H1 (cell line): ENCODE measurements at regions not wholly inside any gene's neighbourhood (a gene's known extent, or its start where the extent isn't known, plus 50 kb on each side); places are given as distances from the start of the nearest gene placed in this dataset.

ENCODE experiments used
- CTCF ChIA-PET: fragments of 300-600 bp; sonication (Branson Sonifier 250); formaldehyde crosslinking; loops from one replicate; lab custom pipeline; 2021; ENCODE audit not compliant: partially characterized antibody; lab: Charles Lee
- POLR2A ChIA-PET: fragments of 300-600 bp; sonication (Branson Sonifier 250); formaldehyde crosslinking; loops from one replicate; lab custom pipeline; 2021; ENCODE audit warnings: inconsistent platforms; ENCODE audit not compliant: partially characterized antibody; lab: Charles Lee
- DNase-seq, 2 experiments: peaks; one replicate each; pipeline versions ENCODE4 v3.0.0 to v3.0.0-alpha.2; 2010 to 2022; ENCODE audit warnings: low spot score in 2 of 2, low read depth in 1 of 2, mixed read lengths in 1 of 2
- FAIRE-seq: peaks from 2 replicates; lab custom pipeline; 2011; peaks lifted over from hg19 to GRCh38; lab: Jason Lieb, UNC
- H2AFZ ChIP-seq: 2 replicates; pipeline ENCODE4 v1.8.1; 2012; ENCODE audit warnings: low read length, inconsistent platforms
- H2AK5ac ChIP-seq: 2 replicates; pipeline ENCODE4 v1.6.1; 2013; ENCODE audit warnings: low read depth, low read length
- H2BK120ac ChIP-seq: replicated peaks from 2 replicates; pipeline ENCODE3; 2013; ENCODE audit warnings: low read depth, low read length, inconsistent platforms
- H2BK12ac ChIP-seq: 2 replicates; pipeline ENCODE4 v1.6.1; 2013; ENCODE audit warnings: low read depth, low read length
- H2BK15ac ChIP-seq: 2 replicates; pipeline ENCODE4 v1.6.1; 2013; ENCODE audit warnings: low read length
- H2BK20ac ChIP-seq: 2 replicates; pipeline ENCODE4 v1.6.1; 2013; ENCODE audit warnings: low read length
- H2BK5ac ChIP-seq: 2 replicates; pipeline ENCODE4 v1.6.1; 2013; ENCODE audit warnings: low read depth, low read length
- H3K14ac ChIP-seq: 2 replicates; pipeline ENCODE4 v1.6.1; 2013; ENCODE audit warnings: inconsistent platforms; ENCODE audit not compliant: insufficient read length
- H3K18ac ChIP-seq: 2 replicates; pipeline ENCODE4 v1.6.1; 2013; ENCODE audit warnings: low read length; ENCODE audit errors: extremely low read depth
- H3K23ac ChIP-seq: 2 replicates; pipeline ENCODE4 v1.6.1; 2013; ENCODE audit warnings: inconsistent platforms; ENCODE audit not compliant: insufficient read length
- H3K23me2 ChIP-seq: 2 replicates; pipeline ENCODE4 v1.6.1; 2013; ENCODE audit warnings: low read depth, low read length
- H3K27ac ChIP-seq: 2 replicates; pipeline ENCODE4 v1.6.1; 2011; ENCODE audit warnings: low read depth, low read length, inconsistent platforms
- H3K27me3 ChIP-seq, 4 experiments: replicated peaks in 1 of 4; 1 replicate in 1 of 4; 2 replicates in 3 of 4; pipeline versions ENCODE4 v1.6.1 to v1.8.1; 2011 to 2013; ENCODE audit warnings: low read length in 3 of 4, mild to moderate bottlenecking in 3 of 4, inconsistent platforms in 2 of 4, mixed read lengths in 2 of 4, moderate library complexity in 1 of 4; ENCODE audit not compliant: control insufficient read depth in 3 of 4, insufficient read depth in 3 of 4; ENCODE audit errors: extremely low read depth in 1 of 4
- H3K36me3 ChIP-seq, 4 experiments: 2 replicates each; pipeline versions ENCODE4 v1.6.1 to v1.8.1; 2011 to 2013; ENCODE audit warnings: mild to moderate bottlenecking in 4 of 4, low read length in 3 of 4, moderate library complexity in 2 of 4, control low read depth in 1 of 4, inconsistent platforms in 1 of 4; ENCODE audit not compliant: insufficient read depth in 4 of 4, control insufficient read depth in 2 of 4
- H3K4ac ChIP-seq: replicated peaks from 2 replicates; pipeline ENCODE3; 2013; ENCODE audit warnings: low read length, low read depth, mixed read lengths, inconsistent platforms; ENCODE audit not compliant: insufficient read length
- H3K4me1 ChIP-seq, 4 experiments: replicated peaks in 1 of 4; 1 replicate in 1 of 4; 2 replicates in 3 of 4; pipeline versions ENCODE4 v1.6.1 to v1.8.1; 2011 to 2013; ENCODE audit warnings: low read length in 3 of 4, inconsistent platforms in 2 of 4, mixed read lengths in 1 of 4; ENCODE audit not compliant: insufficient read depth in 4 of 4, control insufficient read depth in 3 of 4
- H3K4me2 ChIP-seq, 2 experiments: 2 replicates each; pipeline versions ENCODE4 v1.6.1 to v1.8.1; 2011 to 2013; ENCODE audit warnings: low read depth in 2 of 2, low read length in 2 of 2, control low read depth in 1 of 2, inconsistent platforms in 1 of 2, mild to moderate bottlenecking in 1 of 2; ENCODE audit not compliant: insufficient read depth in 1 of 2
- H3K4me3 ChIP-seq, 4 experiments: fragments of 200-600, 300-600 bp in 1 of 4; sonication (generic), shearing (Covaris generic), sonication (Bioruptor Twin) in 1 of 4; 2 replicates each; pipeline versions ENCODE4 v1.5.1 to v1.8.1; 2011 to 2016; ENCODE audit warnings: low read length in 4 of 4, low read depth in 3 of 4, control low read depth in 2 of 4, inconsistent platforms in 2 of 4, mild to moderate bottlenecking in 2 of 4, mixed read lengths in 1 of 4, moderate library complexity in 1 of 4; ENCODE audit not compliant: insufficient read depth in 2 of 4; ENCODE audit errors: extremely low read depth in 1 of 4
- H3K56ac ChIP-seq: replicated peaks from 2 replicates; pipeline ENCODE3; 2013; ENCODE audit warnings: low read depth, mild to moderate bottlenecking, mixed read lengths, low read length, inconsistent platforms; ENCODE audit not compliant: insufficient read length
- H3K79me1 ChIP-seq: 2 replicates; pipeline ENCODE4 v1.6.1; 2013; ENCODE audit warnings: low read depth, low read length, control low read depth
- H3K79me2 ChIP-seq, 2 experiments: 2 replicates each; pipeline versions ENCODE4 v1.6.1 to v1.8.1; 2012 to 2013; ENCODE audit warnings: low read length in 2 of 2, mild to moderate bottlenecking in 2 of 2, inconsistent platforms in 1 of 2; ENCODE audit not compliant: insufficient read depth in 2 of 2, control insufficient read depth in 1 of 2
- H3K9ac ChIP-seq, 4 experiments: replicated peaks in 1 of 4; 1 replicate in 1 of 4; 2 replicates in 3 of 4; pipeline versions ENCODE4 v1.6.1 to v1.8.1; 2011 to 2013; ENCODE audit warnings: low read depth in 3 of 4, low read length in 3 of 4, control low read depth in 2 of 4, mild to moderate bottlenecking in 2 of 4, moderate library complexity in 2 of 4, inconsistent platforms in 1 of 4; ENCODE audit errors: extremely low read depth in 1 of 4
- H3K9me3 ChIP-seq, 2 experiments: 2 replicates each; pipeline versions ENCODE4 v1.6.1 to v1.8.1; 2012 to 2013; ENCODE audit warnings: mild to moderate bottlenecking in 2 of 2, moderate library complexity in 2 of 2, control low read depth in 1 of 2, inconsistent platforms in 1 of 2, low read depth in 1 of 2, low read length in 1 of 2, mixed read lengths in 1 of 2; ENCODE audit not compliant: insufficient read depth in 2 of 2
- H4K20me1 ChIP-seq, 2 experiments: replicated peaks in 1 of 2; 2 replicates each; pipeline versions ENCODE3 to v1.8.1; 2011 to 2013; ENCODE audit warnings: inconsistent platforms in 2 of 2, low read length in 2 of 2, mild to moderate bottlenecking in 1 of 2; ENCODE audit not compliant: insufficient read depth in 2 of 2, control insufficient read depth in 1 of 2
- H4K5ac ChIP-seq: 2 replicates; pipeline ENCODE4 v1.6.1; 2013; ENCODE audit warnings: low read length, low read depth, mixed read lengths, inconsistent platforms; ENCODE audit not compliant: insufficient read length
- H4K8ac ChIP-seq: 2 replicates; pipeline ENCODE4 v1.8.0; 2013; ENCODE audit warnings: mild to moderate bottlenecking, moderate library complexity, low read length, inconsistent platforms; ENCODE audit not compliant: insufficient read depth; ENCODE audit errors: extremely low read depth
- H4K91ac ChIP-seq: replicated peaks from 2 replicates; pipeline ENCODE3; 2013; ENCODE audit warnings: low read length, mixed read lengths, inconsistent platforms; ENCODE audit not compliant: insufficient read length
- ASH2L ChIP-seq: fragments of 200-600, 300-600 bp; sonication (generic); IDR thresholded peaks from one replicate; pipeline ENCODE4 v1.7.1; 2017; ENCODE audit warnings: low read length
- EP300 ChIP-seq, 2 experiments: IDR thresholded peaks; 1 replicate in 1 of 2; 2 replicates in 1 of 2; pipeline ENCODE4 v1.6.1; 2011 to 2012; ENCODE audit warnings: low read depth in 2 of 2, low read length in 2 of 2, mild to moderate bottlenecking in 2 of 2, borderline replicate concordance in 1 of 2, inconsistent platforms in 1 of 2, moderate library complexity in 1 of 2
- PHF8 ChIP-seq: fragments of 200-600 bp; sonication (generic); conservative IDR thresholded peaks from 2 replicates; pipeline ENCODE4 v1.7.1; 2012; ENCODE audit warnings: low read depth, mild to moderate bottlenecking, inconsistent platforms, low read length, moderate library complexity
- TAF1 ChIP-seq: IDR thresholded peaks from 2 replicates; pipeline ENCODE4 v1.6.1; 2011; ENCODE audit warnings: mild to moderate bottlenecking, low read depth, low read length
- WGBS, 2 experiments: shearing (Covaris generic) in 1 of 2; methylation state at CpG; one replicate each; pipeline versions ENCODE4 v1.1.6 to v1.1.7; 2013 to 2015; ENCODE audit warnings: low lambda C conversion rate in 2 of 2, mixed read lengths in 2 of 2, inconsistent platforms in 1 of 2, low coverage in 1 of 2, missing lambda C conversion rate in 1 of 2; ENCODE audit not compliant: insufficient replicate concordance in 2 of 2, insufficient coverage in 1 of 2, insufficient read length in 1 of 2; ENCODE audit errors: extremely low coverage in 1 of 2, missing lambda C conversion rate in 1 of 2; 5-methylcytosine and 5-hydroxymethylcytosine counted together

- 91% methylated on average over 1 of the region's 1 CpG; no CpG with 5 or more reads in 1 of the 2 experiments for WGBS, 2 experiments
- H3K14ac ChIP-seq, result no peak overlapping the region
- TF ChIP-seq EP300 (IDR thresholded peaks at IDR 0.05; ENCODE audit: borderline replicate concordance in 1 of 2, low read depth in 2 of 2, low read length in 2 of 2) (no peak), PHF8 (no peak), TAF1 (no peak), ASH2L (no peak)
- TF ChIP-seq, all 59 proteins: peak for 0
- Histone ChIP-seq H2AFZ (no peak overlapping the region), H2BK15ac (no peak overlapping the region), H3K9ac (no peak overlapping the region), H3K23me2 (no peaks in the 10 kb centered on the region), H4K20me1 (no peaks in the 10 kb centered on the region), H3K4me1 (no peaks in the 10 kb centered on the region), H3K4me2 (no peak overlapping the region), H2BK20ac (no peak overlapping the region), H2AK5ac (no peak overlapping the region), H4K91ac (no peak overlapping the region), H3K36me3 (no peaks in the 10 kb centered on the region), H3K4me3 (no peak overlapping the region), H3K56ac (no peak overlapping the region), H2BK120ac (no peak overlapping the region), H4K5ac (no peak overlapping the region), H2BK5ac (no peak overlapping the region), H3K23ac (no peak overlapping the region), H3K9me3 (no peaks in the 10 kb centered on the region), H2BK12ac (no peak overlapping the region), H3K79me1 (no peaks in the 10 kb centered on the region), H3K18ac (no peak overlapping the region), H3K27ac (no peak overlapping the region), H3K79me2 (no peaks in the 10 kb centered on the region), H3K4ac (no peak overlapping the region), H4K8ac (no peak overlapping the region), H3K27me3 (no peaks in the 10 kb centered on the region)
- FAIRE-seq (no peak), DNase-seq (no peak)
- POLR2A ChIA-PET, result no interaction called here
- CTCF ChIA-PET, result no interaction called here
Observed at GRCh38 chr18:73696698-73697097, 450.9 kb downstream of the FBXO15 start.
